A673 (cell line): ENCODE measurements at regions not wholly inside any gene's neighbourhood (a gene's known extent, or its start where the extent isn't known, plus 50 kb on each side); places are given as distances from the start of the nearest gene placed in this dataset.

Experiments used
- BruUV-seq: library from RNA; stranded (reverse); fragments of 400-500 nt; replicated peaks from 2 replicates; lab custom pipeline; 2021; lab: Mats Ljungman, UMichigan
- CTCF ChIA-PET: fragments of 300-600 bp; sonication (Branson Sonifier 250); formaldehyde crosslinking; loops from one replicate; lab custom pipeline; 2022; ENCODE audit warnings: antibody characterized with exemption; lab: Charles Lee
- POLR2A ChIA-PET: fragments of 300-600 bp; sonication (Branson Sonifier 250); formaldehyde crosslinking; loops from one replicate; lab custom pipeline; 2022; ENCODE audit warnings: antibody characterized with exemption; ENCODE audit not compliant: low non-redundant PET; lab: Charles Lee
- DNase-seq: peaks from one replicate; pipeline ENCODE4 v3.0.0-alpha.2; 2015; ENCODE audit warnings: low spot score
- H3K27ac ChIP-seq: fragments of 200-600 bp; sonication (generic); 2 replicates; pipeline ENCODE4 v1.5.1; 2016; ENCODE audit warnings: mixed run types, low read depth, mild to moderate bottlenecking, mixed read lengths, antibody characterized with exemption, low read length; ENCODE audit not compliant: poor library complexity, severe bottlenecking
- H3K27me3 ChIP-seq: fragments of 200-600 bp; sonication (generic); replicated peaks from 2 replicates; pipeline ENCODE4 v1.6.1; 2017; ENCODE audit warnings: mixed run types, low read depth, mild to moderate bottlenecking, mixed read lengths, antibody characterized with exemption, low read length; ENCODE audit not compliant: insufficient read depth, poor library complexity
- H3K36me3 ChIP-seq: fragments of 200-600 bp; sonication (generic); 2 replicates; pipeline ENCODE4 v1.6.1; 2016; ENCODE audit warnings: mixed run types, mild to moderate bottlenecking, mixed read lengths, antibody characterized with exemption, low read length; ENCODE audit not compliant: insufficient read depth, poor library complexity, severe bottlenecking
- H3K4me1 ChIP-seq: fragments of 200-600 bp; sonication (generic); 2 replicates; pipeline ENCODE4 v1.6.1; 2017; ENCODE audit warnings: mixed run types, mild to moderate bottlenecking, mixed read lengths, antibody characterized with exemption, low read length; ENCODE audit not compliant: insufficient read depth, poor library complexity, severe bottlenecking
- H3K4me3 ChIP-seq: fragments of 200-600 bp; sonication (generic); 2 replicates; pipeline ENCODE4 v1.5.1; 2016; ENCODE audit warnings: low read depth, mixed run types, mild to moderate bottlenecking, mixed read lengths, low read length; ENCODE audit not compliant: poor library complexity, severe bottlenecking
- H3K9me3 ChIP-seq: fragments of 200-600 bp; sonication (generic); 2 replicates; pipeline ENCODE4 v1.6.1; 2016; ENCODE audit warnings: mixed run types, low read depth, mild to moderate bottlenecking, mixed read lengths, antibody characterized with exemption, low read length; ENCODE audit not compliant: poor library complexity, severe bottlenecking
- EZH2 ChIP-seq: fragments of 200-600 bp; sonication (generic); IDR thresholded peaks from 2 replicates; pipeline ENCODE4 v1.6.1; 2017; ENCODE audit warnings: borderline replicate concordance, low read depth, mild to moderate bottlenecking, mixed read lengths, antibody characterized with exemption, low read length; ENCODE audit not compliant: poor library complexity, severe bottlenecking
- intact Hi-C: fragments of 100-400 bp; cut with micrococcal nuclease; formaldehyde crosslinking; loops from one replicate; pipeline ENCODE4 v1.10.0; 2022; ENCODE audit not compliant: unreplicated experiment
- TF ChIP-seq, protein P1 (sequence below): fragments of 300-800, 200-600 bp; sonication (generic); conservative IDR thresholded peaks from 2 replicates; pipeline ENCODE4 v1.5.1; 2017; ENCODE audit warnings: low read depth, mild to moderate bottlenecking, antibody characterized with exemption, low read length, moderate library complexity, mixed read lengths

DNA sequence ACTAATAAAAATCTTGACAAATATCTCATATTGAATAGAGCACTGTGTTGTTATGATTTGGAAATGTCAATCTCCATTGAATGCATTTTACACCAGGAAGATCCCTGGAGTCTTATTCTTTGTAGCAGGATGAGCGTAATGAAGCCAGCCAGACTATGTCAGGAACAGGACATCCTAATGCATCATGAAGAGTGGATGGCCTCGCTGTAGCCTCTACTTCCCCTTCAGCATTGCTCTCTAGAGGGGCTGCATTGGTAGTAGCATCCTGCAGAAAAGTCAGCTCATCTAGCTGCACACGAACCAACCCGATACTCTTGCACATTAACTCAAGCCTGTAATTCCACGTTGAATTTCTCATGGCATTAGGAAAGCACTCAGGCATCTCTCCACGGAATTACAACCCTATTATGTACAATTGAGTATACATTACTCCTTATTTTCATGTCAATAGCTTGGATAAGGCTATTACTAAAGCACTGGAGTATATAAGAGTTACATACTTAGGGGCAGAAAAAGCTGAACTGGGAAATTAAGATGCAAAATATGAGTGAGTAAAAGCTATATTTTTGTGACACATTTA, 76.1 kb downstream of the CMPK2 start:
- H3K27me3 ChIP-seq = no peaks in the 10 kb centered on the region
- DNase-seq = no peak
- no peak for TF ChIP-seq EZH2
- TF ChIP-seq, protein P1, sequence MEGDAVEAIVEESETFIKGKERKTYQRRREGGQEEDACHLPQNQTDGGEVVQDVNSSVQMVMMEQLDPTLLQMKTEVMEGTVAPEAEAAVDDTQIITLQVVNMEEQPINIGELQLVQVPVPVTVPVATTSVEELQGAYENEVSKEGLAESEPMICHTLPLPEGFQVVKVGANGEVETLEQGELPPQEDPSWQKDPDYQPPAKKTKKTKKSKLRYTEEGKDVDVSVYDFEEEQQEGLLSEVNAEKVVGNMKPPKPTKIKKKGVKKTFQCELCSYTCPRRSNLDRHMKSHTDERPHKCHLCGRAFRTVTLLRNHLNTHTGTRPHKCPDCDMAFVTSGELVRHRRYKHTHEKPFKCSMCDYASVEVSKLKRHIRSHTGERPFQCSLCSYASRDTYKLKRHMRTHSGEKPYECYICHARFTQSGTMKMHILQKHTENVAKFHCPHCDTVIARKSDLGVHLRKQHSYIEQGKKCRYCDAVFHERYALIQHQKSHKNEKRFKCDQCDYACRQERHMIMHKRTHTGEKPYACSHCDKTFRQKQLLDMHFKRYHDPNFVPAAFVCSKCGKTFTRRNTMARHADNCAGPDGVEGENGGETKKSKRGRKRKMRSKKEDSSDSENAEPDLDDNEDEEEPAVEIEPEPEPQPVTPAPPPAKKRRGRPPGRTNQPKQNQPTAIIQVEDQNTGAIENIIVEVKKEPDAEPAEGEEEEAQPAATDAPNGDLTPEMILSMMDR = no peak
- no peaks in the 10 kb centered on the region for H3K9me3 ChIP-seq
- H3K4me3 ChIP-seq = no peak overlapping the region
- H3K36me3 ChIP-seq = no peaks in the 10 kb centered on the region
- no peak overlapping the region for H3K27ac ChIP-seq
- POLR2A ChIA-PET = no interaction called here
- H3K4me1 ChIP-seq = no peaks in the 10 kb centered on the region
- intact Hi-C loops = no loop called here
- no TSS peak for BruUV-seq
- CTCF ChIA-PET = no interaction called here

DNA sequence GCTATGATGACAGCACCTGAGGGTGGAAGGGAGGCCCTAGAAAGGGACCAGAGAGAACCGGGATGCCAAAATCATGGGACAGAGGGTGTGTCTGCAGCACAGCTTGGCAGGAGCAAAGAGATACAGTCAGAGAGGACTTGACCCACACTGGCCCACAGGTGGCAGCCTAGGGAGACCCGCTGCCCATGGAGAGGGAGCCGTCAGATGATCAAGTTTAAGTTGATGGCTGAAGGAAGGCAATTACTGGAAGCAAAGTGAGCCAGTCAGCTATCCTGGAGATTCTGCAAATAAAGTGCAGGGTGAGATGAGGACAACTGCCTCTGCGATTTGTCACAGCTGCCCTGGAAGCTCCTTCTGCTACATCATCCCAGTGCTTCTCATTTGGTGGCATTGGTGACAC, 74.0 kb downstream of the CMPK2 start:
- Histone ChIP-seq H3K9me3 (no peaks in the 10 kb centered on the region), H3K4me3 (no peak overlapping the region), H3K4me1 (no peaks in the 10 kb centered on the region), H3K27ac (no peak overlapping the region), H3K36me3 (no peaks in the 10 kb centered on the region), H3K27me3 (no peaks in the 10 kb centered on the region)
- intact Hi-C loops = no loop called here
- no peak for DNase-seq
- BruUV-seq = no TSS peak
- TF ChIP-seq, protein P1 = no peak
- no peak for TF ChIP-seq EZH2
- POLR2A ChIA-PET = interaction anchor here (0.5 kb wide), 1 partner anchor 1176 kb away, joined by 3 read pairs; no protein-coding TSS in a partner anchor
- CTCF ChIA-PET = no interaction called here

DNA sequence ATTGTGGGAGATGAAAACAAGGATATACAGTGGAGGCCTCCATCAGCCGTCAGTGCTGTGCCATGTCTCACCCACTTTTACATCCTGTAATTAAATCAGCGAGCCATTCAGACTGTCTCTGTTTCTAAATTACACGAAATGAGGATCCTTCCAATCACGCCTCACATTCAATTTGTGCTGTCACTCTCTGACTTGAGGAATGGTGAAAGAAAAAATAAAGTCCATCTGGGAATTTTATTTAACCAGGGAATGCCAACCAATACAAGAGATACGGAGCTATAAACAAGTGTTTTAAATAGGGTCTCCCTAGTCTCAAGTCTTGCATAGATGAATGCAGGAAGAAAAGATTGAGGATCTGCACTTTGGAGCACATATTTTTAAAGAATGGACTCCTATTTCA, 72.8 kb downstream of the CMPK2 start:
- Histone ChIP-seq H3K9me3 (no peaks in the 10 kb centered on the region), H3K36me3 (no peaks in the 10 kb centered on the region), H3K4me1 (no peaks in the 10 kb centered on the region), H3K27ac (no peak overlapping the region), H3K4me3 (no peak overlapping the region), H3K27me3 (no peaks in the 10 kb centered on the region)
- no TSS peak for BruUV-seq
- TF ChIP-seq, protein P1 = no peak
- TF ChIP-seq EZH2 = no peak
- POLR2A ChIA-PET = no interaction called here
- CTCF ChIA-PET = no interaction called here
- DNase-seq = no peak
- intact Hi-C loops = no loop called here
